CD14-positive monocyte (primary cell): ENCODE measurements at regions not wholly inside any gene's neighbourhood (a gene's known extent, or its start where the extent isn't known, plus 50 kb on each side); places are given as distances from the start of the nearest gene placed in this dataset.

Source experiments
- DNase-seq, 3 donors: peaks; one replicate each; pipeline ENCODE4 v3.0.0-alpha.2; 2011 to 2022
- H2AFZ ChIP-seq: 2 replicates; pipeline ENCODE4 v1.6.0; 2012; ENCODE audit warnings: mild to moderate bottlenecking, low read depth, low read length, inconsistent platforms; ENCODE audit not compliant: insufficient read depth, poor library complexity, severe bottlenecking
- H3K27ac ChIP-seq, 2 donors: 1 replicate in 1 of 2; 2 replicates in 1 of 2; pipeline ENCODE4 v1.5.1; 2012 to 2013; ENCODE audit warnings: low read length in 2 of 2, control low read depth in 1 of 2, inconsistent platforms in 1 of 2, low read depth in 1 of 2, mild to moderate bottlenecking in 1 of 2
- H3K27me3 ChIP-seq, 2 donors: one replicate each; pipeline versions ENCODE4 v1.6.0 to v1.6.1; 2011 to 2013; ENCODE audit warnings: low read length in 2 of 2; ENCODE audit not compliant: control insufficient read depth in 2 of 2, insufficient read depth in 2 of 2
- H3K36me3 ChIP-seq, 2 donors: replicated peaks in 1 of 2; 1 replicate in 1 of 2; 2 replicates in 1 of 2; pipeline versions ENCODE4 v1.5.1 to v1.6.1; 2012 to 2013; ENCODE audit warnings: low read length in 2 of 2, control low read depth in 1 of 2, inconsistent platforms in 1 of 2, mild to moderate bottlenecking in 1 of 2; ENCODE audit not compliant: insufficient read depth in 2 of 2, control insufficient read depth in 1 of 2
- H3K4me1 ChIP-seq, 2 donors: 1 replicate in 1 of 2; 2 replicates in 1 of 2; pipeline versions ENCODE4 v1.5.1 to v1.6.1; 2012 to 2013; ENCODE audit warnings: low read length in 2 of 2, control low read depth in 1 of 2, inconsistent platforms in 1 of 2, mild to moderate bottlenecking in 1 of 2, moderate library complexity in 1 of 2; ENCODE audit not compliant: insufficient read depth in 2 of 2, control insufficient read depth in 1 of 2
- H3K4me2 ChIP-seq: replicated peaks from 2 replicates; pipeline ENCODE3; 2012; ENCODE audit warnings: low read length, moderate library complexity, mild to moderate bottlenecking; ENCODE audit not compliant: poor library complexity, severe bottlenecking; ENCODE audit errors: extremely low read depth
- H3K4me3 ChIP-seq, 3 experiments: fragments of 200-600 bp in 1 of 3; sonication (generic) in 1 of 3; replicated peaks in 1 of 3; 1 replicate in 2 of 3; 2 replicates in 1 of 3; pipeline ENCODE4 v1.5.1; 2011 to 2013; ENCODE audit warnings: low read length in 3 of 3, mild to moderate bottlenecking in 3 of 3, control low read depth in 2 of 3, low read depth in 2 of 3, inconsistent platforms in 1 of 3, moderate library complexity in 1 of 3
- H3K79me2 ChIP-seq: 2 replicates; pipeline ENCODE4 v1.6.0; 2012; ENCODE audit warnings: mild to moderate bottlenecking, control low read depth, inconsistent platforms, low read length, moderate library complexity; ENCODE audit not compliant: insufficient read depth
- H3K9ac ChIP-seq: 2 replicates; pipeline ENCODE4 v1.6.0; 2017; ENCODE audit warnings: low read length, mild to moderate bottlenecking; ENCODE audit not compliant: insufficient read depth, poor library complexity, severe bottlenecking
- H3K9me3 ChIP-seq, 2 donors: replicated peaks in 1 of 2; 1 replicate in 1 of 2; 2 replicates in 1 of 2; pipeline versions ENCODE4 v1.5.1 to v1.6.1; 2012 to 2013; ENCODE audit warnings: low read length in 2 of 2, control low read depth in 1 of 2; ENCODE audit not compliant: control insufficient read depth in 1 of 2, insufficient read depth in 1 of 2
- H4K20me1 ChIP-seq: 2 replicates; pipeline ENCODE4 v1.6.0; 2012; ENCODE audit warnings: mild to moderate bottlenecking, low read length, control low read depth, moderate library complexity; ENCODE audit not compliant: insufficient read depth
- H3K27ac Mint-ChIP-seq, 7 donors: one replicate each; pipeline ENCODE4 v1.8.0; 2020; ENCODE audit warnings: mild to moderate bottlenecking in 7 of 7, mixed read lengths in 7 of 7, moderate library complexity in 6 of 7, inconsistent platforms in 2 of 7
- H3K27me3 Mint-ChIP-seq, 3 donors: one replicate each; pipeline ENCODE4 v1.8.0; 2021 to 2022; ENCODE audit warnings: low read depth in 3 of 3, mild to moderate bottlenecking in 3 of 3, mixed read lengths in 3 of 3, moderate library complexity in 3 of 3, inconsistent platforms in 1 of 3
- H3K36me3 Mint-ChIP-seq, 2 donors: one replicate each; pipeline ENCODE4 v1.8.0; 2020; ENCODE audit warnings: mixed read lengths in 2 of 2, inconsistent platforms in 1 of 2, mild to moderate bottlenecking in 1 of 2
- H3K4me1 Mint-ChIP-seq: one replicate; pipeline ENCODE4 v1.8.0; 2020; ENCODE audit warnings: mild to moderate bottlenecking, mixed read lengths
- H3K4me3 Mint-ChIP-seq, 2 donors: one replicate each; pipeline ENCODE4 v1.8.0; 2020; ENCODE audit warnings: mild to moderate bottlenecking in 2 of 2, mixed read lengths in 2 of 2, moderate library complexity in 1 of 2
- H3K9me3 Mint-ChIP-seq, 7 donors: one replicate each; pipeline ENCODE4 v1.8.0; 2020 to 2022; ENCODE audit warnings: mixed read lengths in 7 of 7, mild to moderate bottlenecking in 6 of 7, moderate library complexity in 6 of 7, inconsistent platforms in 2 of 7
- CTCF ChIP-seq: fragments of 200-600 bp; IDR thresholded peaks from one replicate; pipeline ENCODE4 v1.8.0; 2022; ENCODE audit warnings: antibody characterized with exemption, mild to moderate bottlenecking
- WGBS: methylation state at CpG from one replicate; pipeline ENCODE4 v1.1.5; 2013; ENCODE audit warnings: missing lambda C conversion rate; ENCODE audit not compliant: insufficient coverage; 5-methylcytosine and 5-hydroxymethylcytosine counted together
- intact Hi-C, 2 donors: fragments of 100-400 bp; cut with micrococcal nuclease; formaldehyde crosslinking; loops; one replicate each; pipeline versions ENCODE4 v1.15.0 to v1.15.1; 2023

DNA sequence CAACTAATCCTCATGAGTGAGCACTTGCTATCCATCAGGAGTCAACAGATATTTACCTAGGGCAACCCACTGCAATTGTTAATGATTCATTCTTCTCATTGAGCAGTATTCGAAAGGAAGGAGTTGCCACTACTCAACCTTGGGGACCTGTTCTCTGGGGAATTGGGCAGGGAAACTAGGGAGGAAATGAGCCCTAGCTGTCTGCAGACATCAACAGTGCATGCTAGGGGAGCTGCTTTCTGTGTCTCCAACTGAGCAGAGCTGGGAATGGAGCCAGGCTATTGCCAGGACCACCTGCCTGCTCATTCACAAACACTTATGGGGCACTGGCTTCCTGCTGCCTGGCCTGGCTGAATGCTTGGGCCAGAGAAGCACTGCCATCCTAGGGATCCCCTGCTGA lies 183.4 kb downstream of the TMEM38B start:
- Histone ChIP-seq H2AFZ (no peak overlapping the region), H3K4me1 (no peaks in the 10 kb centered on the region), H3K9ac (no peak overlapping the region), H3K27ac (no peak overlapping the region), H4K20me1 (no peaks in the 10 kb centered on the region), H3K79me2 (no peaks in the 10 kb centered on the region), H3K36me3 (no peaks in the 10 kb centered on the region), H3K4me3 (no peak overlapping the region), H3K4me2 (no peak overlapping the region), H3K27me3 (no peaks in the 10 kb centered on the region), H3K9me3 (no peaks in the 10 kb centered on the region)
- peaks cover 0 to 5% (median 0%) of the 10 kb centered on the region in 3 donors for H3K27me3 Mint-ChIP-seq
- no peak overlapping the region for H3K27ac Mint-ChIP-seq
- peaks cover 8% of the 10 kb centered on the region for H3K4me1 Mint-ChIP-seq
- H3K9me3 Mint-ChIP-seq = peaks cover 0 to 3% (median 0%) of the 10 kb centered on the region in 7 donors
- no peak for TF ChIP-seq CTCF
- H3K4me3 Mint-ChIP-seq = no peak overlapping the region
- no peaks in the 10 kb centered on the region for H3K36me3 Mint-ChIP-seq
- DNase-seq = no peak
- intact Hi-C loops = no loop called here
- WGBS = no CpG with 5 or more reads among the region's 1 CpG

DNA sequence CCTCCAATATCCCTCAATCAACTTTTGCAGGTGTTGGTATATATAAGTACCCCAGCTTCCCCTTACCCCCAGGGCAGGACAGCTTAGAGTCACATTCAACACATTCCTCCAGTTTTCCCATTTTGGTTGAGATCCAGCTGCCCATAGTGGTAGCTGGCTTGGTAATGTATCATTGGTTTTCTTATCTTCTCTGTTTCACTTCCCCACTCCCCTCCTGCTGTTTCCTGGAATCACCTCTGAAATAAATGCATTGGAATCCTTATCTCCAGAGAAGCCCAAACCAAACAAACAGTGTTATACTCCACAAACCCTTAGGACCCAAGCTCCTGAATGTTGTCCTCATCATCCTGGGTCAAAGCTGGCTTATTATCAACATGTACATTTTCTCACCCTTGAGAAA lies 184.8 kb downstream of the TMEM38B start:
- H3K4me2 ChIP-seq = no peak overlapping the region
- peaks cover 0 to 3% (median 0%) of the 10 kb centered on the region in 7 donors for H3K9me3 Mint-ChIP-seq
- no peak overlapping the region for H3K27ac ChIP-seq
- no peak for DNase-seq
- no peaks in the 10 kb centered on the region for H4K20me1 ChIP-seq
- H3K36me3 Mint-ChIP-seq = no peaks in the 10 kb centered on the region
- no peaks in the 10 kb centered on the region for H3K79me2 ChIP-seq
- H3K27me3 ChIP-seq = no peaks in the 10 kb centered on the region
- H3K4me3 ChIP-seq = no peak overlapping the region
- peaks cover 18% of the 10 kb centered on the region for H3K4me1 Mint-ChIP-seq
- no peak overlapping the region for H3K4me3 Mint-ChIP-seq
- no peaks in the 10 kb centered on the region for H3K9me3 ChIP-seq
- peaks cover 0 to 3% (median 0%) of the 10 kb centered on the region in 3 donors for H3K27me3 Mint-ChIP-seq
- TF ChIP-seq CTCF = no peak
- H3K36me3 ChIP-seq = no peaks in the 10 kb centered on the region
- no peak overlapping the region for H3K27ac Mint-ChIP-seq
- intact Hi-C loops = no loop called here
- no peak overlapping the region for H3K9ac ChIP-seq
- H3K4me1 ChIP-seq = peaks cover 9 to 10% of the 10 kb centered on the region in 2 donors
- H2AFZ ChIP-seq = no peak overlapping the region
